ENCODE measurements at regions not wholly inside any gene's neighbourhood (a gene's known extent, or its start where the extent isn't known, plus 50 kb on each side); places are given as distances from the start of the nearest gene placed in this dataset.

DNA sequence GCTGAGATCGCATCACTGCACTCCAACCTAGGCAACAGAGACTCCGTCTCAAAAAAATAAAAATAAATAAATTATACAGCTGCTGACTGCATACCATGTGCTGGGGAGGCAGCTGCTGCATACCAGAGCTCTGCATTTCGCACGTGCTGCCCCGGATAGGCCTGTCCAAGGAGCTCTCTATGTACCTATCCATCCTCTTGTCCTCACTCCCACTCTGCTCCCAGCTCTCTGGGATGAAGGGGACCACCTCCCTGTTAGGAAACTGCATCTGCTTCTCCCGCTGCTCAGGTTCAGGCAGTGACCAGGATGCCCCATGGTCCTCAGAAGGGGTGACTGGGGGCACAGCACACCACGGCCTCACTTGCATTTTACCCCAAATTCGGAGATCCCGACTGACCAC, 302.3 kb downstream of the BRD1 start:
- TF ChIP-seq EP300 (IDR thresholded peaks at IDR 0.05): no peak
- TF ChIP-seq POLR2AphosphoS5 (IDR thresholded peaks at IDR 0.05): no peak
- no peak for TF ChIP-seq POLR2A (IDR thresholded peaks at IDR 0.05)
